ENCODE measurements at regions not wholly inside any gene's neighbourhood (a gene's known extent, or its start where the extent isn't known, plus 50 kb on each side); places are given as distances from the start of the nearest gene placed in this dataset.

DNA sequence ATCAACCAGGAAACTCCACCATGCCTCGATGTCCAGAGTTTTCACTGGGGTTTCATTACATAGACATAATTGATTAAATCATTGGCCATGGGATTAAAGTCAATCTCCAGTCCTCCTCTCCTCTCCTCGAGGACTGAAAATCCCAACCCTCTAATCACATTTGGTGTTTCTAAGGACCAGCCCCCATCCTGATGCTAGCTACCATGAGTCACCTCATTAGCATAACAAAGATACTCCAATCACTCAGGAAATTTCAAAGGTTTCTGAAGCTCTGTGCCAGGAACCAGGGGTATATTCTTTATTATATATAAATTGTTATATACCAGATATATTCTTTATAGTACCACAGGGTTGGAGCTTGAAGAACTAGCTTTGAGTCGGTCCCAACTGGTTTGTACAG is 177.5 kb upstream of the PRNP start:
- H3K4me1 ChIP-seq (ENCODE audit: insufficient read depth, low read length), result no peaks in the 10 kb centered on the region
- H3K27me3 ChIP-seq (ENCODE audit: insufficient read depth, low read length, poor library complexity), result peaks cover 3% of the 10 kb centered on the region
- H3K79me2 ChIP-seq (ENCODE audit: insufficient read depth, low read length), result no peaks in the 10 kb centered on the region
- H3K4me3 ChIP-seq (ENCODE audit: low read depth in 1 of 2, low read length in 2 of 2), result no peak overlapping the region
- TF ChIP-seq CTCF (IDR thresholded peaks at IDR 0.05; ENCODE audit: borderline replicate concordance, extremely low read depth, low read length, poor library complexity, severe bottlenecking) (no peak), EZH2 (IDR thresholded peaks at IDR 0.05; ENCODE audit: borderline replicate concordance, low read depth, low read length, severe bottlenecking) (no peak)
- no peaks in the 10 kb centered on the region for H3K9me3 ChIP-seq (ENCODE audit: insufficient read depth, low read length, severe bottlenecking)
- ATAC-seq (ENCODE audit: insufficient read depth, low read depth), result no peak
- no peak overlapping the region for H2AFZ ChIP-seq (ENCODE audit: low read depth, low read length)
- no peak overlapping the region for H3K27ac ChIP-seq (ENCODE audit: low read length)
- H4K20me1 ChIP-seq (ENCODE audit: insufficient read depth, low read length), result no peaks in the 10 kb centered on the region
- no peak for DNase-seq
- no peak overlapping the region for H3K9ac ChIP-seq (ENCODE audit: low read depth, low read length)
- H3K4me2 ChIP-seq (ENCODE audit: insufficient read depth, low read length), result no peak overlapping the region
- no peaks in the 10 kb centered on the region for H3K36me3 ChIP-seq (ENCODE audit: insufficient read depth, low read length)

- Histone ChIP-seq H3K27ac (ENCODE audit: low read length) (no peak overlapping the region), H3K4me2 (ENCODE audit: insufficient read depth, low read length) (no peak overlapping the region)
- no peak for DNase-seq
Measured at GRCh38 chr20:4507288-4507719, 179.0 kb upstream of the PRNP start.

DNA sequence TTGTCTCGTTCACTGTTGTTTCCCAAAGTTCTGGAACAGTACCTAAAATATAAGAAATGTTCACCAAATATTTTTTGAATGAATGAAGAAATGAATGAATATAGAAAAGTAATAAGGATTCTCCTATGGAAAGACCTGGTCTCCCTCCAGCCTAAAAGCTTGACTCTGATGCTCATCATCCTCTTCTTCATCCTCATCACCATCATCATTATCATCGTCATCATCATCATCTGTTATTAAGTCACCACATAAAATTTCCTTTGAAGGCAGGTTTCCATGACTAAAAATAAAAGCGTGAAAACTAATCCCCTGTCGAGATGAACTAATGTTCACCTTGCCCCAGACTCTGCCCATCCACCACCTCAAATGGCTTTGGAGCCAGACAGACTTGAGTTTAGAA is 181.4 kb upstream of the PRNP start:
- H3K79me2 ChIP-seq (ENCODE audit: insufficient read depth, low read length), result no peaks in the 10 kb centered on the region
- no peak overlapping the region for H3K27ac ChIP-seq (ENCODE audit: low read length)
- no peak overlapping the region for H2AFZ ChIP-seq (ENCODE audit: low read depth, low read length)
- DNase-seq (no peak), ATAC-seq (ENCODE audit: insufficient read depth, low read depth) (no peak)
- no peak overlapping the region for H3K4me3 ChIP-seq (ENCODE audit: low read depth in 1 of 2, low read length in 2 of 2)
- H3K4me2 ChIP-seq (ENCODE audit: insufficient read depth, low read length), result no peak overlapping the region
- TF ChIP-seq CTCF (IDR thresholded peaks at IDR 0.05; ENCODE audit: borderline replicate concordance, extremely low read depth, low read length, poor library complexity, severe bottlenecking) (no peak), EZH2 (IDR thresholded peaks at IDR 0.05; ENCODE audit: borderline replicate concordance, low read depth, low read length, severe bottlenecking) (no peak)
- H3K27me3 ChIP-seq (ENCODE audit: insufficient read depth, low read length, poor library complexity), result no peaks in the 10 kb centered on the region
- H3K36me3 ChIP-seq (ENCODE audit: insufficient read depth, low read length), result no peaks in the 10 kb centered on the region
- H3K9ac ChIP-seq (ENCODE audit: low read depth, low read length), result no peak overlapping the region
- H3K9me3 ChIP-seq (ENCODE audit: insufficient read depth, low read length, severe bottlenecking), result peaks cover 10% of the 10 kb centered on the region
- H4K20me1 ChIP-seq (ENCODE audit: insufficient read depth, low read length), result no peaks in the 10 kb centered on the region
- H3K4me1 ChIP-seq (ENCODE audit: insufficient read depth, low read length), result no peaks in the 10 kb centered on the region

More at GRCh38 chr20:4507288-4507719, 179.0 kb upstream of the PRNP start:
- TF ChIP-seq CTCF (IDR thresholded peaks at IDR 0.05; ENCODE audit: borderline replicate concordance, extremely low read depth, low read length, poor library complexity, severe bottlenecking), result no peak
- TF ChIP-seq EZH2 (IDR thresholded peaks at IDR 0.05; ENCODE audit: borderline replicate concordance, low read depth, low read length, severe bottlenecking), result no peak
- Histone ChIP-seq H3K4me3 (ENCODE audit: low read depth in 1 of 2, low read length in 2 of 2) (no peak overlapping the region), H4K20me1 (ENCODE audit: insufficient read depth, low read length) (no peaks in the 10 kb centered on the region), H2AFZ (ENCODE audit: low read depth, low read length) (no peak overlapping the region), H3K36me3 (ENCODE audit: insufficient read depth, low read length) (no peaks in the 10 kb centered on the region), H3K27me3 (ENCODE audit: insufficient read depth, low read length, poor library complexity) (peaks cover 3% of the 10 kb centered on the region), H3K4me1 (ENCODE audit: insufficient read depth, low read length) (no peaks in the 10 kb centered on the region), H3K9ac (ENCODE audit: low read depth, low read length) (no peak overlapping the region), H3K9me3 (ENCODE audit: insufficient read depth, low read length, severe bottlenecking) (no peaks in the 10 kb centered on the region), H3K79me2 (ENCODE audit: insufficient read depth, low read length) (no peaks in the 10 kb centered on the region)
- no peak for ATAC-seq (ENCODE audit: insufficient read depth, low read depth)

- no peaks in the 10 kb centered on the region for H3K27me3 ChIP-seq (ENCODE audit: insufficient read depth, low read length, poor library complexity)
- no peaks in the 10 kb centered on the region for H4K20me1 ChIP-seq (ENCODE audit: insufficient read depth, low read length)
- H3K9ac ChIP-seq (ENCODE audit: low read depth, low read length), result no peak overlapping the region
- H3K27ac ChIP-seq (ENCODE audit: low read length), result no peak overlapping the region
- no peaks in the 10 kb centered on the region for H3K36me3 ChIP-seq (ENCODE audit: insufficient read depth, low read length)
- no peak for ATAC-seq (ENCODE audit: insufficient read depth, low read depth)
- no peaks in the 10 kb centered on the region for H3K4me1 ChIP-seq (ENCODE audit: insufficient read depth, low read length)
- H2AFZ ChIP-seq (ENCODE audit: low read depth, low read length), result no peak overlapping the region
- H3K9me3 ChIP-seq (ENCODE audit: insufficient read depth, low read length, severe bottlenecking), result peaks cover 10% of the 10 kb centered on the region
- no peaks in the 10 kb centered on the region for H3K79me2 ChIP-seq (ENCODE audit: insufficient read depth, low read length)
- H3K4me3 ChIP-seq (ENCODE audit: low read depth in 1 of 2, low read length in 2 of 2), result no peak overlapping the region
- no peak for TF ChIP-seq EZH2 (IDR thresholded peaks at IDR 0.05; ENCODE audit: borderline replicate concordance, low read depth, low read length, severe bottlenecking)
- TF ChIP-seq CTCF (IDR thresholded peaks at IDR 0.05; ENCODE audit: borderline replicate concordance, extremely low read depth, low read length, poor library complexity, severe bottlenecking), result no peak
- H3K4me2 ChIP-seq (ENCODE audit: insufficient read depth, low read length), result no peak overlapping the region
- DNase-seq, result no peak
Measured at GRCh38 chr20:4502756-4503155, 183.5 kb upstream of the PRNP start.

All from DND-41 (cell line).